GM19372 (cell line): ENCODE measurements at regions not wholly inside any gene's neighbourhood (a gene's known extent, or its start where the extent isn't known, plus 50 kb on each side); places are given as distances from the start of the nearest gene placed in this dataset.

Experiments
- ATAC-seq: cut with Tn5 transposase; IDR thresholded peaks from one replicate; pipeline ENCODE4 v1.9.1; 2021; ENCODE audit warnings: mild to moderate bottlenecking, low read depth, moderate library complexity; ENCODE audit not compliant: unreplicated experiment

DNA sequence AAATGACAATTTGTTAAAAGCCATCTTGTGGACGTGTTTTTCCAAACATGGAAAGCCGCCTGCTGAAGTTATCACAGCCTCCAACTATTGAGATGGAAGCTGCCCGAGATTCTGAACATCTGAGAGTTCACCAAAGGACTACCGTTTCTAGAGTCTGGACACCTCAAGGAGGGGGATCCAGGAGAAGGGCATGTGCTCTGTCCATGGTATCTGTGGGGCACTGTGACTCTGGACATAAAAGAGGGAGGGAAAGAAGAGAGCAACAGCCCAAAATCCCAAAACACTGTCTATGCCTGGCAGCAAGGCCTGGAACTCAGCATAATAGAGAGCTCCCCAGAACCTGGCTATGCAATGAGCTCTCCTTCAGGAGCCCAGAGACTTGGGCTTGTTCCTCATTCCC is 319.9 kb downstream of the EN1 start:
- no peak for ATAC-seq

DNA sequence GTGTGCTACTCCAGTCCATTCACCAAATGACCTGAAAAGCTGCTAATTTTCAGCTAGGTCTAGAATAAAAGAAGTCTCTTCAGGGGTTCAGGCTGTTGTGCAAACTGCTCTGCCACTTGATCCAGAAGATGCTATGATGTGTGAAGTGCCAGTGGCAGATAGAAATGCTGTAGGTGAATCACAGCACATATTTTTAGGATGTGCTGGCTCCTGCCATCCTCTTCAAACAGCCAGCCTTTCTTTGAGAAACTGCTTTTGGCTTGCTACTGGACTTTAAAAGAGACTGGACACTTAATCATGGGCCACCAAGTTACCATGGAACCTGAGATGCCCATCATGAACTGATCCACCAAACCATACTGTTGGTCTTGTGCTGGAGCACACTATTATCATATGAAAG is 322.1 kb downstream of the EN1 start:
- ATAC-seq = no peak

GRCh38 chr2:118524911-118525310 is 322.5 kb downstream of the EN1 start:
- no peak for ATAC-seq

GRCh38 chr2:118523761-118524160 is 323.7 kb downstream of the EN1 start:
- no peak for ATAC-seq

GRCh38 chr2:118521960-118522359 is 325.5 kb downstream of the EN1 start:
- ATAC-seq = no peak

- ATAC-seq = no peak
Observed at GRCh38 chr2:118521272-118521671, 326.2 kb downstream of the EN1 start.

DNA sequence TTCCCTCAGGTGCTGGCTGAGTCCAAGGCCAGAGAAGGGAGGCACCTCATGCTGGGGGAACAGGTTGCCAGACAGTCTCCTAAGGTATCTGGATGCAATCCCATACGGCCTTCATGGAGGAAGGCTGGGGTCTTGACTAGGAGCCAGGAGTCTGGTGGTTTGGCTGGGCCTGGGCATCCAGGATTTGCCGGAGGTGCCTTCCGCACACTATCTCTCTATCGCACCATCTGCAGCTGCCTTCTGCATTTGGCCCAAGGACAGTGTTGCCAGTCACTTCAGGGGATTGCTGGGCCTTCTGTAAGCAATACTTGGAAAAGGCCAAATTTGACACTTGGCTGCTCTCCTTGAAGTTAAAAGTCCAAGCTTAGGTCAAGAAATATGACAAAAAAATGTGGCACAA is 327.2 kb downstream of the EN1 start:
- ATAC-seq = no peak

- ATAC-seq = no peak
Observed at GRCh38 chr2:118519511-118519910, 327.9 kb downstream of the EN1 start.

- ATAC-seq = no peak
Observed at GRCh38 chr2:118510807-118511206, 336.6 kb downstream of the EN1 start.

GRCh38 chr2:118509319-118510004 is 338.0 kb downstream of the EN1 start:
- ATAC-seq = no peak

DNA sequence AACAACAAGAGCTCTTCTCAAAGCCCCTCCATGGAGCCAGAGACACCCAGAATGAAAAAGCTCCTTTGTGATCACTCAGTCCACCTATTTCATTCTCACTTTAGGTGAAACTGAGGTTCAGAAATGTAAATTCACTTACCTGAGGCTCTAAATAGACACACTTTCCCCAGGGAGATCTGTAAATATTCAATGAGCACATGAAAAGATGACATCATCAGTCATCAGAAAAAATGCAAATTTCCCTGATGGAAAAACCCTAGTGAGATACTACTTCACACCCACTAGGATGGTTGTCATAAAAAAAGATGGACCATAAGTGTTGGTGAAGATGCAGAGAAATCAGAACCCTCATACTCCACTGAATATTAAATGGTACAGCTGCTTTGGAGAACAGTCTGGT is 339.2 kb downstream of the EN1 start:
- ATAC-seq = no peak

- ATAC-seq = no peak
Observed at GRCh38 chr2:118505436-118505835, 342.0 kb downstream of the EN1 start.

DNA sequence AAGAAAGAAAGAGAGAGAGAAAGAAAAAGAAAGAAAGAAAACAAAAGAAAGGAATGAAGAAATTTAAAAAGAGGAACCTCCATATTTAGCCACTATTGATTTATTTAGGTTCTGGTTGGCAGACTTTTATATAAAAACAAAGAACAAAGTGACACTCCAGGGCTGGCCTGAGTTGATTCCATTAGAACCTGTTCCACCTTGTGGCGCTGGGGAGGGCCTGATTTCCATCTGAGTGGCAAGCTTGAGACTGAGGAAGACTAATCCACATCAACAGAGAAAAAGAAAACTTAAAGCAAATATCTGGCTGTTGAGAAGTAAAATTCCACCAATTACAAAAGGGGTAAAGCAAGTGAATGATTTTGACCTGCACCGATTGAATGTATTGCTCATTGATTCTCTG is 345.3 kb downstream of the EN1 start:
- ATAC-seq = no peak

GRCh38 chr2:118498943-118499342 is 348.5 kb downstream of the EN1 start:
- ATAC-seq = no peak

DNA sequence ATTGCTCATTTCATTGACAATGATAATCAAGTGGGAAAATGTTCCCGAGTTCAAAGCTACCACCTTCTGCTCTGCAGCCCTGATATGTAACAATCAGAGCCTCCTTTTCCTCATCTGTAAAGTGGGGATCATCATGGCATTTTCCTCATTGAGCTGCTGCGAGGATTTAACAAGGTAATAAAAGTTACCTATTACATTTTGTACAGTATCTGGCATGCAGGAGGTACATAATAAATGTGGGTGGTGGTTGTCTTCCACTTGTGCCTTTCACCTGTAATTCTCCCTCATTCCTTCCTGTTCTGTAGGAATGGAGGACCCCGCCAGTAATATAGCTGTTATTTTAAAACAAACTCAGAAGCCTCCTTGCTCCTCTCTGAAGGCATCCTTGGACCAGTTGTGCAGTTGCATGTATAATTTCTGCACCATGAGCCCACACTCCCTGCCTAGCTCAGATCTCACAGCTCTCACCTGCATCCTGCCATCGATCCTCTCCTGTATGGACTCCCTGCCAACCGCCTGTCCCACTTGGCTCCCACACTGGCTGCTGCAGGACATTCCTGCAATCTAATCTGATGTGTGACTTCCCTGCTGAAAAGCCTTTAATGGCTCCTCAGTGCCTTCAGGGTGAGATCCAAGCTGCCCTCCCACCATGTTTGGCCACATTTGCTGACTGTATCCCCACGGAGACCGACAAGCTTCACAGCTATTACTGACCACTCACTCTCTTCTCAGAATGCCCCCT is 350.4 kb downstream of the EN1 start:
- no peak for ATAC-seq

- no peak for ATAC-seq
Observed at GRCh38 chr2:118496467-118496866, 351.0 kb downstream of the EN1 start.

DNA sequence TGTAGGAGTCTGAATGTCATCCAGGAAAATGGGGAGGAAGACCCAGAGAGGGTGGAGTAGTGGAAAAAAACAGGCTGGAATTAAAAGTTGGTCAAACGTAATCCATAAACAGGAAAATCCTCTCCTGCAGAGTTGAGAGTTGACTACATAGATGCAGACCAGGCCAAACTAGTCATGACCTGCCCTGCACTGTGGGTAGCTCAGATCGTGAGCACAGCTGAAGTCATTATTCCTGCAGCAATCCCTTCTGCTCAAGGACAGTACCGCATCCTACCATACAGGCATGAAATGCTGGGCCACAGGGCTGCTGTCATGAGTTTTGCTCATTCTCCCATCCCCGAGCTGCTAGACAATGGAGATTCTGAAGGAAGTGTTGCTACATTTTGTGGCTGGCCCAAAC is 352.2 kb downstream of the EN1 start:
- no peak for ATAC-seq

DNA sequence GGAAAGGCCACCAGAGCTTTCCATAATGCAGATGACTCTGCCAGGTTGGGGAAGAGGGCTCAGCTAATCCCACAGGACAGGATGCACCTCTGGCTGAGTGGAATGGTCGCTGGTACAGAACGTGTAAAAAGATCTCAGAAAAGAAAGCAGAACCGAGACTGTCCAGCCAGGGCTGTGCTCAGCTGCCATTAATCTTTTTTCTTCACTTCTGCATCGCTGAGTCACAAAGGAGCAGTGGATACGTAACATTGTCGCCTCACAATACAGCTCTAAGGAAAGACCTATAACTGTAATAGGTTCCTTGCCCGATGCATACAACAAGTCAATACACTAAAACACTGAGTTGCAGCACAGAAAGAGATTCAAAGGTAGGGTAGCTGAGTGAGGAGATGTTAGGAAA is 354.2 kb downstream of the EN1 start:
- ATAC-seq = no peak

DNA sequence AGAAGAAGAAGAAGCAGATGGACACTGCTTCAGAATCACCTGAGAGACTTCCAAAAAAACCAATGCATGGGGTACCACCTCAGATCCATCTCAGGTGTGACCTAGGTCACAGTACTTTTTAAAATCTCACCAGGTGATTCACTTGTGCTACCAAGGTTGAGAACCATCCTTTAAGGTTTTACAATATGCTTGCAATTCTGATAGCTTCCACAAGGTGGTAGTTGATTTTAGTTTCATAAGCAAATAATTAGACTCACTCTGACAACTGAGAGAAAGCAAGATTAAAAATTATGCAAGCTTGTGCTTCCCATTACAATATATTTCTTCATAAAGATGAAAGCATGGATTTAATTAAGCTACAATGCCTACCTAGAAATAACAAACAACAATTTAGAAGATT is 355.1 kb downstream of the EN1 start:
- ATAC-seq = no peak

GRCh38 chr2:118490330-118490729 is 357.1 kb downstream of the EN1 start:
- no peak for ATAC-seq

DNA sequence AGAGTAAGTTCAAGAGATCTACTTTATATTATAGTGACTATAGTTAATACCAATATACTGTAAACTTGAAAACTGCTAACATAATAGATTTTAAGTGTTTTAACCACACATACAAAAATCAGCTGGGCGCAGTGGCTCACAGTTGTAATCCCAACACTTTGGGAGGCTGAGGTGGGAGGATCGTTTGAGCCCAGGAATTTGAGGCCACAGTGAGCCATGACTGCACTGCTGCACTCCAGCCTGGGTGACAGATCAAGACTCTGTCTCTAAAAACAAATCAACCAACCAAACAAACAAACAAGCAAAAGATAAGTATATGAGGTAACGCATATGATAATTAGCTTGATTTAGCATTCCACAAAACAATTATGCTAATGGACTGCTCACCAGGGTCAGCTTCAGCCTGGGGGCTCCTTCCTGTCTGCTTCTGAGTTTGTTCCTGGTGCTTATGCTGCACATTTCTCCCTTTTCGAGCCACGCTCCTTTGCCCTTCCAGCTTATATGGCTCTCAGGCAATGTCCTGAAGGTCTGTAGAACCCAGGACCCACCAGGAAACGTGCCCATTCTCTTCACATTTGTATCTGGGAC is 357.6 kb downstream of the EN1 start:
- no peak for ATAC-seq

GRCh38 chr2:118481299-118481698 is 366.1 kb downstream of the EN1 start:
- no peak for ATAC-seq
